HG03159 (cell line): ENCODE measurements at regions not wholly inside any gene's neighbourhood (a gene's known extent, or its start where the extent isn't known, plus 50 kb on each side); places are given as distances from the start of the nearest gene placed in this dataset.

Experiments
- ATAC-seq: cut with Tn5 transposase; IDR thresholded peaks from one replicate; pipeline ENCODE4 v1.9.1; 2021; ENCODE audit warnings: mild to moderate bottlenecking, moderate library complexity; ENCODE audit not compliant: unreplicated experiment

DNA sequence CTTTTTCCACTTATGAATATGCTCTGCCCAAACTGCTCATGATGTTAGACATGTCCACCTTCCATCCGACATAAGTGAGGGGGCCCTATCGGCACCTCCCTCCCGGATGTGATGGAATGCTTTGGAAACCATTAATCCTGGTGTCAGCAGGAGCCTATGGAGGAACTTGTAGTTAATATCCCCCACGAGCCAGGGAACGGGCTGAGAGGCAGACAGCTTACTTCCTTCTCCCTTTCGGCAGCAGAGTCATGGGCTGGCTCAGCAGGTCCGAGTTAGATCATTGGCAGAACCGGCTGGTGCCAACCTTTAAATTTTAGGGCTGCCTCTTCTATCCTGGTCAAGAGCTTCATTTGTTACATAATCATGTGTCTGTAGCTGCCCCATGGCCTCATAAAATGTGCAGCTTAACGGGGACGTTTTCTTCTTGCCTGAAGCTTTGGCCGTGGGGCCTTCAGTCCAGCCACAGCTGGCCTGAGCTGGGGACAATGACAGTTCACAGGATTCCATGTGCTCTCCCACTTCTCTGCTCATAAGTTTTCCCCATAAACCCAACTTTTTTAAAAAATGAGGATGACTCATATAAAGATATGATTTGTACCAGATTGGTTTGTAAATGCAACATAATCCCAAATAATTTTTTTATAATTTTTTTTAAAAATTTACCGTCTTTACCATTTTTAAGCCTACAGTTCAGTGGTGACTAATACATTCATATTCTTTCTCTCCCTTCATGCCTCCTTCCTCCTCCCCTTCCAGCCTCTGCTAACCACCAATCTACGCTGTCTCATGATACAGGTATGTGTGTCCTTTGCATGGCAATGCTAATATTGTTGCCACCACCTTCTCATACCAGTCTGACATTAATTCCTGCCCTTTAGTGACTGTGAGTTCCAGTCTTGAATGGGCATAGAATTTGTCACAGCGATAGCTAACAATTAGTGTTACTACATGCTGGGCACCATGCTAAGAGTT, 62.2 kb upstream of the RGMA start:
- no peak for ATAC-seq

GRCh38 chr15:93146601-93147000, 57.6 kb upstream of the RGMA start:
- no peak for ATAC-seq

DNA sequence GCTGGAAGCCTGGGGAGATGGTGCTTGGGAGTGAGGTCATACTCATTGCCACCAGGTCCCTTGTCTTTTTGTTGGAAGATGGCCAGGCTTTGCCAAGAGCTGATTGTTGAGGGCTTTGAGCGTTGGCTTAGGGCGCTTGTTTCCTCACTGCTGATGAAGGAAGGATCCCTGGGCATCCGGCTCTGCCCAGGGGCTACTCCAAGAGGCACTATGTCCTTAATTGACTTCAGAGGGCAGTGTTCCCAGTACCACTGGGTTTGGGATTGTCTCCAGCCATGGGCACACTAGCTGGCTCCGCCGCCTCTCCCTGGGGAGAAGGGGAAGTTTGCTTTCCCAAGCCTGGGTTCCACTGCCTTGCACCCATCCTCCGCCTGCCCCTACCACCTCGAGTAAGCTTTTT, 57.2 kb upstream of the RGMA start:
- no peak for ATAC-seq

DNA sequence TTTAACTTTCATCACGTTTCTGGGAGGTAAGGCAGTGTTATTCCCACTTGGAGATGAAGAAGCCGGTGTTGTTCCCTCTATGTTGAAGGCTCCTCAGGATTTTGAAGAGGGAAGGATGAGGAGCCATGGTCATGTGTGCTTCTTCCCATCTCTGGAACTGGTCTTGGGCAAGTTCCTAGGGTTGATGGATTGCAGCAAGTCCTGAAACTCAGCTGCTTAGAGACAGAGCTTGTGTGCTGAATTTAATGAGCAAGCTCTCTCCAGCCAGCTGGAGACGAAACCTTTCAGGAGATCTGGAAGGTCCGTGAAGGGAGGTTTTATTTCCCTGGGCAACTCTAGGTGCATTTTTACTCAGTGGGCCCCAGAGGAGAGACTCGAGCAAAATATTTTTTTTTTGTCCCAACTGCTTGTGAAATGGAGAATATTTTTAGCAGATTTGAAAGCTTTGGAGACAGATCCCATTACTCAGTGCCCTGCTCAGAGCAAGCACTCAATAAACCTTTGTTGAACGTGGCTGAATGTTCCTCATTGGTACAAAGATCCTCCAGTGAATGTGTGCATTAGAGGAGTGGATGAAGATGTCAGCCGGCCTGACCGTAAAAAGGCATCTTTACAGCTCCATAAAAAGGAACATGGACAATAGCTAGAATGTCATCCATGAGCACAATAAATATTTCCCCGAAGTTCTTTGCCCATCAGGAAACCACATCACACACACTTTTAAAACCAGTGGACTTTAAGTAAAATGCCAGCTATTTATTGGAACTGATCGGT, 55.6 kb upstream of the RGMA start:
- no peak for ATAC-seq

DNA sequence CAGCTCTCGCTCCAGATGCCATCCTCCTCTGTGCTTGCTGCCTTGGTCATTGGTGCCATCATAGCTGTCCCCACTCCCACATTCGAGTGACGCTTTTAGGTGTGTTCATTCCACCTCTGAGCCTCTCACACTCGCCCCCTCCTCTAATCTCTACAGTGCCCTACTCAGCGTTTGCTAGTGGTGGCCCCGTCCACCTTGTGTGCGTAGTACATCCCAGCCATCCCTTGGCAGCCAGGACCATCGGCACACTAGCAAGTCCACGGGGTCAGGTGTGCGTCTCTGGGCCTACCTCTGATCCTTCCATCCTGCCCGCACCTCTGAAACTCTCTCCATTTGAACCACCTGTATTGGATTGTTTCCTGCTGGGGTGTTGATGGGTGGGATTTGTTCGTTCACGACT, 54.2 kb upstream of the RGMA start:
- no peak for ATAC-seq

- peak; percentile 84 for ATAC-seq
These were observed 52.4 kb upstream of the RGMA start for GRCh38 chr15:93141371-93141794.

DNA sequence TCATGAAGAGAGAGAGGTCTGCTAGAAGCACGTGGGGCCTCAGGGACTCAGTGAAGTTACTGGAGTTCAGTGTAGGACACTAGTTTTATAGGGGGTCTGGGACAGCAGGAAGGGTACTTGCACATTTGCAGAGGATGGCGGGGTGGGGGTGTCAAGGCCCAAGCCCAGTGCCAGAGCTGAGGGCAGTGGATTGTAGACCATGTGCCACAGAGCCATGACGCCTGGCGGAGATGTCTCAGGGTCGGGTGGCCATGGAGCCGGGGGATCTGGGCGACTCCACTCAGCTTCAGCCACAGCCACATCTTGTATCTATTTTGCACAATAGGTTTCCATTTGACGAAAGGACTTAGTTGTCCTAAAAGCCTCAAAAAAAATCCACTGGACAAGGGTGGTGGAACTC, 50.4 kb upstream of the RGMA start:
- ATAC-seq = no peak

DNA sequence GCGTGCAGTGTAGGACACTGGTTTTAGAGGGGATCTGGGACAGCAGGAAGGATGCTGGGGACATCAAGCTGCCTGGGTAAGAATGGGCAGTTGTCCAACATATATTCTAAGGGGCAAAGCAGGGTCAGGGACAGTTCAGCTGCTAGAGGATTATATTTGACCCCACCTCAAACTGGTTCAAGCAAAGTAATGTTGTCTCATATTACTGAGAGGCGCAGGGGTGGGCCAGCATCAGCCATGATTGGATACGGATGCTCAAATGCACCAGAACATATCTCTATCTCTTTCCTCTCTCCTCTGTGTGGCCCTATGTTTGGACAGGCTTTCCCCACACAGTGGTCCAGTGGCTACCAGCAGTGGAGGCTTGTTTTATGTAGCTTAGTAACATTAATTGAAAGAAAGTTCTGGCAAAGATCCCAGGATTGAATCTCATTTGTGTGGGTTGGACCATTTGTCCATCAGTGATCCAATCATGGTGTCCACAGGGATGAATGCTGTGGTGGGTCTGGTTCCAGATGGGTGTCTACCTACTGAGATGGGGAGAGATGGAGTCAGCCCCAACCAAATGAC, 49.8 kb upstream of the RGMA start:
- no peak for ATAC-seq
